Upper lobe of left lung (tissue), 6 donors: ENCODE measurements at regions not wholly inside any gene's neighbourhood (a gene's known extent, or its start where the extent isn't known, plus 50 kb on each side); places are given as distances from the start of the nearest gene placed in this dataset.

Experiments used
- ATAC-seq, 2 donors: fragments of 200-7000 bp; cut with Tn5 transposase; one replicate each; pipeline ENCODE4 v1.9.1; 2022; ENCODE audit warnings: mild to moderate bottlenecking in 2 of 2, moderate library complexity in 2 of 2; ENCODE audit not compliant: low FRiP score in 2 of 2
- DNase-seq, 2 donors: peaks; one replicate each; pipeline ENCODE4 v3.0.0-alpha.2; 2019 to 2020
- H3K27ac ChIP-seq, 4 donors: fragments of 200-600 bp; sonication (generic); one replicate each; pipeline ENCODE4 v1.5.1; 2016 to 2019
- H3K27me3 ChIP-seq, 4 donors: fragments of 200-600 bp; sonication (generic); one replicate each; pipeline ENCODE4 v1.5.1; 2017 to 2019
- H3K36me3 ChIP-seq, 4 donors: fragments of 200-600 bp; sonication (generic); one replicate each; pipeline ENCODE4 v1.5.1; 2016 to 2019
- H3K4me1 ChIP-seq, 4 donors: fragments of 200-600 bp; sonication (generic); one replicate each; pipeline ENCODE4 v1.5.1; 2018 to 2019
- H3K4me3 ChIP-seq, 4 donors: fragments of 200-600 bp; sonication (generic); one replicate each; pipeline ENCODE4 v1.5.1; 2017 to 2019; ENCODE audit warnings: mild to moderate bottlenecking in 2 of 4, moderate library complexity in 1 of 4
- H3K9me3 ChIP-seq, 4 donors: fragments of 200-600 bp; sonication (generic); one replicate each; pipeline ENCODE4 v1.5.1; 2018 to 2019
- EP300 ChIP-seq, 4 donors: sonication (generic); formaldehyde crosslinking; IDR thresholded peaks; one replicate each; pipeline ENCODE4 v1.5.1; 2017; ENCODE audit warnings: antibody characterized with exemption in 4 of 4, control low read depth in 2 of 4
- POLR2A ChIP-seq, 4 donors: fragments of 450-650 bp; IDR thresholded peaks; one replicate each; pipeline ENCODE4 v1.5.1; 2016 to 2017; ENCODE audit warnings: antibody characterized with exemption in 4 of 4, mild to moderate bottlenecking in 2 of 4
- POLR2AphosphoS5 ChIP-seq, 2 donors: sonication (generic); formaldehyde crosslinking; IDR thresholded peaks; one replicate each; pipeline ENCODE4 v1.5.1; 2017; ENCODE audit warnings: antibody characterized with exemption in 2 of 2
- whole genome bisulfite sequencing, 2 donors: methylation state at CpG; one replicate each; pipeline ENCODE4 v1.1.5; 2017 to 2018; 5-methylcytosine and 5-hydroxymethylcytosine counted together
- TF ChIP-seq, protein P1 (sequence below), 6 experiments: fragments of 450-650 bp in 4 of 6; fragments of 200-600 bp in 2 of 6; sonication (generic) in 2 of 6; IDR thresholded peaks; one replicate each; pipeline ENCODE4 v1.5.1; 2016 to 2019; ENCODE audit warnings: antibody characterized with exemption in 6 of 6
- donor health status: DM: no; HTN: no; CAD: no; lungs with moderate emphysema.
- donor health status: DM: no; HTN: yes; CAD: no; lungs with severe emphysema.

GRCh38 chr12:114018669-114019068 lies 52.5 kb upstream of the RBM19 start:
- DNase-seq (no peak), ATAC-seq (no peak)
- Histone ChIP-seq H3K4me3 (no peak overlapping the region), H3K36me3 (no peaks in the 10 kb centered on the region), H3K4me1 (no peaks in the 10 kb centered on the region), H3K27me3 (no peaks in the 10 kb centered on the region), H3K9me3 (no peaks in the 10 kb centered on the region), H3K27ac (no peak overlapping the region)
- WGBS, 2 donors = 28 to 38% methylated on average over 1 of the region's 1 CpG
- no peak for TF ChIP-seq POLR2AphosphoS5 (IDR thresholded peaks at IDR 0.05)
- TF ChIP-seq, protein P1, sequence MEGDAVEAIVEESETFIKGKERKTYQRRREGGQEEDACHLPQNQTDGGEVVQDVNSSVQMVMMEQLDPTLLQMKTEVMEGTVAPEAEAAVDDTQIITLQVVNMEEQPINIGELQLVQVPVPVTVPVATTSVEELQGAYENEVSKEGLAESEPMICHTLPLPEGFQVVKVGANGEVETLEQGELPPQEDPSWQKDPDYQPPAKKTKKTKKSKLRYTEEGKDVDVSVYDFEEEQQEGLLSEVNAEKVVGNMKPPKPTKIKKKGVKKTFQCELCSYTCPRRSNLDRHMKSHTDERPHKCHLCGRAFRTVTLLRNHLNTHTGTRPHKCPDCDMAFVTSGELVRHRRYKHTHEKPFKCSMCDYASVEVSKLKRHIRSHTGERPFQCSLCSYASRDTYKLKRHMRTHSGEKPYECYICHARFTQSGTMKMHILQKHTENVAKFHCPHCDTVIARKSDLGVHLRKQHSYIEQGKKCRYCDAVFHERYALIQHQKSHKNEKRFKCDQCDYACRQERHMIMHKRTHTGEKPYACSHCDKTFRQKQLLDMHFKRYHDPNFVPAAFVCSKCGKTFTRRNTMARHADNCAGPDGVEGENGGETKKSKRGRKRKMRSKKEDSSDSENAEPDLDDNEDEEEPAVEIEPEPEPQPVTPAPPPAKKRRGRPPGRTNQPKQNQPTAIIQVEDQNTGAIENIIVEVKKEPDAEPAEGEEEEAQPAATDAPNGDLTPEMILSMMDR (IDR thresholded peaks at IDR 0.05) = no peak
- TF ChIP-seq EP300 (IDR thresholded peaks at IDR 0.05) = no peak
- TF ChIP-seq POLR2A (IDR thresholded peaks at IDR 0.05) = no peak
